Astrocyte of the cerebellum (primary cell): ENCODE measurements at regions not wholly inside any gene's neighbourhood (a gene's known extent, or its start where the extent isn't known, plus 50 kb on each side); places are given as distances from the start of the nearest gene placed in this dataset.

ENCODE experiments used
- DNase-seq: peaks from one replicate; pipeline ENCODE4 v3.0.0-alpha.2; 2011; ENCODE audit warnings: low read depth
- H3K4me3 ChIP-seq: 2 replicates; pipeline ENCODE4 v1.5.1; 2011; ENCODE audit warnings: mild to moderate bottlenecking, low read depth, low read length, moderate library complexity
- in situ Hi-C: cut with HindIII; loops from 2 replicates; pipeline ENCODE4 v1.10.0; 2017; ENCODE audit warnings: low sequenced_read_pairs
- TF ChIP-seq, protein P1 (sequence below): IDR thresholded peaks from 2 replicates; pipeline ENCODE4 v1.5.1; 2012; ENCODE audit warnings: low read length, low read depth, moderate library complexity, mild to moderate bottlenecking; ENCODE audit errors: missing control alignments

GRCh38 chr4:31234901-31235300 is 514.7 kb downstream of the PCDH7 start:
- DNase-seq, result no peak
- TF ChIP-seq, protein P1, sequence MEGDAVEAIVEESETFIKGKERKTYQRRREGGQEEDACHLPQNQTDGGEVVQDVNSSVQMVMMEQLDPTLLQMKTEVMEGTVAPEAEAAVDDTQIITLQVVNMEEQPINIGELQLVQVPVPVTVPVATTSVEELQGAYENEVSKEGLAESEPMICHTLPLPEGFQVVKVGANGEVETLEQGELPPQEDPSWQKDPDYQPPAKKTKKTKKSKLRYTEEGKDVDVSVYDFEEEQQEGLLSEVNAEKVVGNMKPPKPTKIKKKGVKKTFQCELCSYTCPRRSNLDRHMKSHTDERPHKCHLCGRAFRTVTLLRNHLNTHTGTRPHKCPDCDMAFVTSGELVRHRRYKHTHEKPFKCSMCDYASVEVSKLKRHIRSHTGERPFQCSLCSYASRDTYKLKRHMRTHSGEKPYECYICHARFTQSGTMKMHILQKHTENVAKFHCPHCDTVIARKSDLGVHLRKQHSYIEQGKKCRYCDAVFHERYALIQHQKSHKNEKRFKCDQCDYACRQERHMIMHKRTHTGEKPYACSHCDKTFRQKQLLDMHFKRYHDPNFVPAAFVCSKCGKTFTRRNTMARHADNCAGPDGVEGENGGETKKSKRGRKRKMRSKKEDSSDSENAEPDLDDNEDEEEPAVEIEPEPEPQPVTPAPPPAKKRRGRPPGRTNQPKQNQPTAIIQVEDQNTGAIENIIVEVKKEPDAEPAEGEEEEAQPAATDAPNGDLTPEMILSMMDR, result no peak
- H3K4me3 ChIP-seq, result no peak overlapping the region
- in situ Hi-C loops, result no loop called here

DNA sequence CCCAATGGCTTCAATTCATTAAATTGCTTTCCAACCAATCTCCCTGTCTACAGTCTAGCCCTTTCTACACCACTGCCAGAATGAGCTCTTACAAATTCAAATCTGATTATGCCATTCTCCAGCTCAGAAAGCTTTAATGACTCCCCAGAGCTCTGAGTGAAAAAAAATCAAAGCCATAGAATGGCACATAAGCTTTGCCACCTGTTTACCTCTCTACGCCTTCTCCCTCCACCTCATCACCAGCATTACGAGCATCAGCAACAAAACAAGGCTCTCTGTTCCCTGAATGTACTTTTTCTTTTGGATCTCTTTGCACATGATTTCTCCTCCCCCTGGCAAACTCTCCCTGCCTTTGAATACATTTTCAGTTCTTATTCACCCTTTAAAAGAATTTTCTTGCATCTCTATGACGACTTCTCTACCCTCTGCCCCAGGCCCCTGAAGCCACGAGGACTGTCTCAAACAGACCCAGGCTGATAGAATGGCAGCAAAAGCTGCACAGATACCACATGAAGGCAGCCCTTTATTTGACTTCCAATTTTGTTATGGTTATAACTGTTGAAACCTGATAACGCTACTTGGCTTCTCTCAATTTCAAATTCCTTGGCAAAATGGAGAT is 516.0 kb downstream of the PCDH7 start:
- in situ Hi-C loops, result no loop called here
- TF ChIP-seq, protein P1, result no peak
- DNase-seq, result no peak
- no peak overlapping the region for H3K4me3 ChIP-seq

DNA sequence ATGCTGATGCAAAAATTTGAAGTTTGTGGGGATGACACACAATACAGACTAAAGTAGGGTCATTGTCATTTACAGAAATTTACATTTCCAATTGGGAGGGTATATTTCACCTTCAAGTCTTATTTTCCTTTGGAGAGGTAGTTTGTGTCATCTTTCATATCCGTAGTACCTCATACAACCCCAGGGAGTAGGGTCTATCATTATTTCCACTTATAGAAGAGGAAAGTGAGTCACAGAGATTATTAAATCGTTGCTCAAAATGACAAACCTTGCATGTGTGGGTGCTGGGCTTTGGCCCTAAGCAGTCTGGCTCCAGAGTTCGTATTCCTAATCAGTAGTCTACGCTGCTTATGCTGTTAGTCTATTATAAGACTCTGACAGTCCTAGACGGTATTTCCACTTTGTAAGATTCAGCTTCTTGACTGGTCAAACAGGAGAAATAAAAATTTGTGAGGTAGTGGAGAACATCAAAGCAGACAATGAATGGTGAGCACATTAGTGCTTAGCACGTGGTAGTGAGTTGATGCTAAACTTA is 516.5 kb downstream of the PCDH7 start:
- in situ Hi-C loops, result no loop called here
- TF ChIP-seq, protein P1, result no peak
- no peak overlapping the region for H3K4me3 ChIP-seq
- no peak for DNase-seq

DNA sequence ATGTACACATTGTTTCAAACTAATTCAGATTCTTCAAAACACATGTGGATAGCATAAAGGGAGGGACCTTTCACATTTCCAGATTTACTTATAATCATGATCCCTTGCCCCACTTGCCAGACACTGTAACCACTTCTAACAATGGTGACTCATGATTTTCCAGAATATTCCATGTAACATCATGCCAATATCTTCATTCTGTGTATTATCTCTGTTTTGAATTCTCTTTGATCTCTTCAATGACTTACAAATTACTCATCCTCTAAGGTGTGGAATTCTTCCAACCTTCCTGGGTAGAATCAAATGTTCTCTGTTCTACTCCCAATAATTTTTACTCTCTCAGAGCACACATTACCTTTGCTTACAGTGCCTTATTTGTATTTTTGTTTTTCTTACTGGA is 517.1 kb downstream of the PCDH7 start:
- no peak overlapping the region for H3K4me3 ChIP-seq
- in situ Hi-C loops, result no loop called here
- TF ChIP-seq, protein P1, result no peak
- no peak for DNase-seq

- DNase-seq, result no peak
- in situ Hi-C loops, result no loop called here
- TF ChIP-seq, protein P1, result no peak
- no peak overlapping the region for H3K4me3 ChIP-seq
Observed at GRCh38 chr4:31239886-31240285, 519.7 kb downstream of the PCDH7 start.

- in situ Hi-C loops, result no loop called here
- no peak overlapping the region for H3K4me3 ChIP-seq
- no peak for DNase-seq
- TF ChIP-seq, protein P1, result no peak
Observed at GRCh38 chr4:31241504-31242106, 521.4 kb downstream of the PCDH7 start.
